NCI-H1436 treated with DMSO at 0.1 percent for 48 hours (cell line): ENCODE measurements at regions not wholly inside any gene's neighbourhood (a gene's known extent, or its start where the extent isn't known, plus 50 kb on each side); places are given as distances from the start of the nearest gene placed in this dataset.

ENCODE experiments used
- DNase-seq: peaks from one replicate; lab custom pipeline; 2025; lab: John Stamatoyannopoulos, UW

GRCh38 chr3:168582503-168582902, 486.8 kb upstream of the GOLIM4 start:
- DNase-seq, result no peak

GRCh38 chr3:168581771-168582225, 486.1 kb upstream of the GOLIM4 start:
- no peak for DNase-seq

GRCh38 chr3:168579010-168579409, 483.3 kb upstream of the GOLIM4 start:
- DNase-seq, result no peak

- DNase-seq, result no peak
These were observed 480.0 kb upstream of the GOLIM4 start for GRCh38 chr3:168575750-168576149.

- no peak for DNase-seq
These were observed 478.9 kb upstream of the GOLIM4 start for GRCh38 chr3:168574455-168575158.

- no peak for DNase-seq
These were observed 474.9 kb upstream of the GOLIM4 start for GRCh38 chr3:168570404-168571155.

- no peak for DNase-seq
These were observed 463.1 kb upstream of the GOLIM4 start for GRCh38 chr3:168558728-168559411.

- DNase-seq, result no peak
These were observed 456.5 kb upstream of the GOLIM4 start for GRCh38 chr3:168552251-168552650.

- DNase-seq, result no peak
These were observed 453.0 kb upstream of the GOLIM4 start for GRCh38 chr3:168548719-168549118.

GRCh38 chr3:168546707-168547106, 451.0 kb upstream of the GOLIM4 start:
- DNase-seq, result no peak

- DNase-seq, result no peak
These were observed 449.9 kb upstream of the GOLIM4 start for GRCh38 chr3:168545591-168545990.

- DNase-seq, result no peak
These were observed 448.6 kb upstream of the GOLIM4 start for GRCh38 chr3:168544097-168544957.

- no peak for DNase-seq
These were observed 445.0 kb upstream of the GOLIM4 start for GRCh38 chr3:168540726-168541125.

GRCh38 chr3:168539909-168540308, 444.2 kb upstream of the GOLIM4 start:
- no peak for DNase-seq

GRCh38 chr3:168534761-168535160, 439.0 kb upstream of the GOLIM4 start:
- DNase-seq, result no peak

- DNase-seq, result no peak
These were observed 437.9 kb upstream of the GOLIM4 start for GRCh38 chr3:168533600-168533999.

- no peak for DNase-seq
These were observed 436.4 kb upstream of the GOLIM4 start for GRCh38 chr3:168532135-168532534.

- DNase-seq, result no peak
These were observed 435.4 kb upstream of the GOLIM4 start for GRCh38 chr3:168531116-168531515.

GRCh38 chr3:168524129-168524528, 428.4 kb upstream of the GOLIM4 start:
- DNase-seq, result no peak

- DNase-seq, result no peak
These were observed 421.7 kb upstream of the GOLIM4 start for GRCh38 chr3:168517249-168518071.

- no peak for DNase-seq
These were observed 418.5 kb upstream of the GOLIM4 start for GRCh38 chr3:168514252-168514651.
